ENCODE measurements at regions not wholly inside any gene's neighbourhood (a gene's known extent, or its start where the extent isn't known, plus 50 kb on each side); places are given as distances from the start of the nearest gene placed in this dataset.

DNA sequence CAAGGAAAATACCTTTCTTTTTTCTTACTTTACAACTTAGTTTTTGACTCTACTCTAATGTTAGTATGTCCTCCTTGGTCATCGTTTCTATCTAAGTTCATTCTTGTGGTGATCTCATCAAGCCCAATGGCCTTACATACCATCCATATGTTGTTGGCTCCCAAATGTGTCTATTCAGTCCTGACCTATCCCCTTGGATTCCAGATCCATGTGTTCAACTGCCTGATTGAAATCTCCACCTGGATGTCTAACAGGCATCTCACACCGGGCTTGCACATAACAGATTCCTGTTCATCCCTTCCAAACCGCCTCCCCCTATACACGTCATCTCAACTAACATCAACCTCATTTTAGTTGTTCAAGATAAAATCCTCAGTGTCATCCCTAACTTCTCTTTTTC is 382.6 kb downstream of the SOX2 start:
- no peak overlapping the region for H3K27ac ChIP-seq
- no peaks in the 10 kb centered on the region for H3K9me3 ChIP-seq (ENCODE audit: insufficient read depth, low read depth)
- POLR2A ChIA-PET (ENCODE audit: unreplicated experiment): no interaction called here
- CTCF ChIA-PET: no interaction called here
- intact Hi-C loops (cut with micrococcal nuclease; ENCODE audit: unreplicated experiment): no loop called here
- no peaks in the 10 kb centered on the region for H3F3A ChIP-seq (ENCODE audit: insufficient read depth, low read depth)
- no peak overlapping the region for H2AFZ ChIP-seq
- H4K20me1 ChIP-seq (ENCODE audit: insufficient read depth): no peaks in the 10 kb centered on the region
- no peak overlapping the region for H3K4me3 ChIP-seq
- no peaks in the 10 kb centered on the region for H3K4me1 ChIP-seq (replicated peaks; ENCODE audit: insufficient read depth)
- no peaks in the 10 kb centered on the region for H3K27me3 ChIP-seq (ENCODE audit: insufficient read depth, low read depth)
- H3K79me2 ChIP-seq (ENCODE audit: low read depth): no peaks in the 10 kb centered on the region
- no peak overlapping the region for H3K4me2 ChIP-seq
- no peaks in the 10 kb centered on the region for H3K36me3 ChIP-seq (ENCODE audit: low read depth)
- no peak for DNase-seq
- no TSS peak for BruUV-seq (replicated peaks)
- no peaks in the 10 kb centered on the region for H3K9me2 ChIP-seq (ENCODE audit: insufficient read depth)
- TF ChIP-seq, protein P1, sequence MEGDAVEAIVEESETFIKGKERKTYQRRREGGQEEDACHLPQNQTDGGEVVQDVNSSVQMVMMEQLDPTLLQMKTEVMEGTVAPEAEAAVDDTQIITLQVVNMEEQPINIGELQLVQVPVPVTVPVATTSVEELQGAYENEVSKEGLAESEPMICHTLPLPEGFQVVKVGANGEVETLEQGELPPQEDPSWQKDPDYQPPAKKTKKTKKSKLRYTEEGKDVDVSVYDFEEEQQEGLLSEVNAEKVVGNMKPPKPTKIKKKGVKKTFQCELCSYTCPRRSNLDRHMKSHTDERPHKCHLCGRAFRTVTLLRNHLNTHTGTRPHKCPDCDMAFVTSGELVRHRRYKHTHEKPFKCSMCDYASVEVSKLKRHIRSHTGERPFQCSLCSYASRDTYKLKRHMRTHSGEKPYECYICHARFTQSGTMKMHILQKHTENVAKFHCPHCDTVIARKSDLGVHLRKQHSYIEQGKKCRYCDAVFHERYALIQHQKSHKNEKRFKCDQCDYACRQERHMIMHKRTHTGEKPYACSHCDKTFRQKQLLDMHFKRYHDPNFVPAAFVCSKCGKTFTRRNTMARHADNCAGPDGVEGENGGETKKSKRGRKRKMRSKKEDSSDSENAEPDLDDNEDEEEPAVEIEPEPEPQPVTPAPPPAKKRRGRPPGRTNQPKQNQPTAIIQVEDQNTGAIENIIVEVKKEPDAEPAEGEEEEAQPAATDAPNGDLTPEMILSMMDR (conservative IDR thresholded peaks at IDR 0.05): no peak
- TF ChIP-seq EZH2 (IDR thresholded peaks at IDR 0.05; ENCODE audit: low read depth): no peak

DNA sequence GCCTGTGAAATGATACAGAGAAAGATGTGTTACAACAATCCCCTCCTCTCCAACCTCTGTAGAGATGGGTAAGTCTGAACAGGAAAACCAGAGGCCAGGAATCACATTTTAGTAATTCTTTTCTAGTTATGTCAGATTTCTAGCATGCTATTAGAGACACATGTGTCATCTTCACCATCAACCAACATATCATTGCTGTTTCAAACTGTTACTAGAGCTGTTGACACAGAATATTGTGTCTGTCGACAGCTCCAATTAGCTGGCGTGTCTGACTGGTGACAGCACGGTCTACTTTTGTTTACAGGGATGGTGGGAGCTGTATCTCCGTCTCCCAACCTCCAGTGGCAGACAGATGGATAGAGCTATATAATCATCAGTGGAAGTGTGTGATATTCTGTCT is 393.2 kb downstream of the SOX2 start:
- H3F3A ChIP-seq (ENCODE audit: insufficient read depth, low read depth): no peaks in the 10 kb centered on the region
- POLR2A ChIA-PET (ENCODE audit: unreplicated experiment): no interaction called here

DNA sequence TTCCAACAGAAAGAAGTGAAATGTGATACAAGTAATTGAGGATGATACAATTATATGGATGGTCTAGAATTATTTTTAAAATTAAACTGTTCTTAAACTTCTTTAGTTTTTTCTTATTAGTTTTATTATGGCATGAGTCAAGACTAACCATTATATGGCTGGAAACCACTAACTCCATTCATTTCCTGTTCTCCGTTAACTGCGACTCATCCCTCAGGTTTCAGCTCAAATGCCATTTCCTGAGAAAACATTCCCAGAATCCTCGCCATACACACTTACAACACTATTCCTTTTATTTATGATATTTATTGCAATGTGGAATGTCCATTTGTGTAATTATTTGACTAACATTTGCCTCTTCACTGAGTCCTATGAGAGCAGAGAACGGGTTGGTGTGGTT is 394.1 kb downstream of the SOX2 start:
- no peak for DNase-seq
- no peaks in the 10 kb centered on the region for H3F3A ChIP-seq (ENCODE audit: insufficient read depth, low read depth)

More for the DNA sequence above, 393.2 kb downstream of the SOX2 start:
- no TSS peak for BruUV-seq (replicated peaks)
- H3K79me2 ChIP-seq (ENCODE audit: low read depth): no peaks in the 10 kb centered on the region
- H4K20me1 ChIP-seq (ENCODE audit: insufficient read depth): no peaks in the 10 kb centered on the region
- peaks cover 14% of the 10 kb centered on the region; the same call in 1 of the 2 replicates for H3K9me3 ChIP-seq (ENCODE audit: insufficient read depth, low read depth)
- no peak overlapping the region for H3K4me2 ChIP-seq
- no peaks in the 10 kb centered on the region for H3K4me1 ChIP-seq (replicated peaks; ENCODE audit: insufficient read depth)
- no peak overlapping the region for H3K4me3 ChIP-seq
- no peaks in the 10 kb centered on the region for H3K27me3 ChIP-seq (ENCODE audit: insufficient read depth, low read depth)
- no peak for DNase-seq
- intact Hi-C loops (cut with micrococcal nuclease; ENCODE audit: unreplicated experiment): no loop called here
- H3K36me3 ChIP-seq (ENCODE audit: low read depth): no peaks in the 10 kb centered on the region
- H3K9me2 ChIP-seq (ENCODE audit: insufficient read depth): no peaks in the 10 kb centered on the region
- CTCF ChIA-PET: no interaction called here
- TF ChIP-seq EZH2 (IDR thresholded peaks at IDR 0.05; ENCODE audit: low read depth): no peak
- TF ChIP-seq, protein P1 (conservative IDR thresholded peaks at IDR 0.05): no peak
- no peak overlapping the region for H3K27ac ChIP-seq
- no peak overlapping the region for H2AFZ ChIP-seq

More for the DNA sequence above, 394.1 kb downstream of the SOX2 start:
- H3K4me1 ChIP-seq (replicated peaks; ENCODE audit: insufficient read depth): no peaks in the 10 kb centered on the region
- H3K27ac ChIP-seq: no peak overlapping the region
- POLR2A ChIA-PET (ENCODE audit: unreplicated experiment): no interaction called here
- TF ChIP-seq, protein P1 (conservative IDR thresholded peaks at IDR 0.05): no peak
- TF ChIP-seq EZH2 (IDR thresholded peaks at IDR 0.05; ENCODE audit: low read depth): no peak
- H3K27me3 ChIP-seq (ENCODE audit: insufficient read depth, low read depth): no peaks in the 10 kb centered on the region
- BruUV-seq (replicated peaks): no TSS peak
- intact Hi-C loops (cut with micrococcal nuclease; ENCODE audit: unreplicated experiment): no loop called here
- no peaks in the 10 kb centered on the region for H4K20me1 ChIP-seq (ENCODE audit: insufficient read depth)
- no peak overlapping the region for H3K4me2 ChIP-seq
- H3K9me2 ChIP-seq (ENCODE audit: insufficient read depth): no peaks in the 10 kb centered on the region
- no peaks in the 10 kb centered on the region for H3K79me2 ChIP-seq (ENCODE audit: low read depth)
- H3K36me3 ChIP-seq (ENCODE audit: low read depth): no peaks in the 10 kb centered on the region
- H2AFZ ChIP-seq: no peak overlapping the region
- no peak overlapping the region for H3K4me3 ChIP-seq
- peaks cover 15% of the 10 kb centered on the region; the same call in 1 of the 2 replicates for H3K9me3 ChIP-seq (ENCODE audit: insufficient read depth, low read depth)
- CTCF ChIA-PET: no interaction called here

Measured in PC-9 (cell line).